Ovary (tissue), 3 donors: ENCODE measurements at regions not wholly inside any gene's neighbourhood (a gene's known extent, or its start where the extent isn't known, plus 50 kb on each side); places are given as distances from the start of the nearest gene placed in this dataset.

Source experiments
- CTCF ChIP-seq, 3 donors: fragments of 450-650 bp in 2 of 3; fragments of 200-600 bp in 1 of 3; IDR thresholded peaks; one replicate each; pipeline versions ENCODE4 v1.5.1 to v1.8.0; 2016 to 2022; ENCODE audit warnings: antibody characterized with exemption in 3 of 3, mild to moderate bottlenecking in 1 of 3
- EP300 ChIP-seq: sonication (generic); formaldehyde crosslinking; IDR thresholded peaks from one replicate; pipeline ENCODE4 v1.6.1; 2017; ENCODE audit warnings: antibody characterized with exemption
- POLR2A ChIP-seq: fragments of 450-650 bp; IDR thresholded peaks from one replicate; pipeline ENCODE4 v1.6.1; 2017; ENCODE audit warnings: antibody characterized with exemption, mild to moderate bottlenecking, moderate library complexity
- donor health status: DM: no; HTN: no; CAD: no.

- no peak for TF ChIP-seq POLR2A
- no peak for TF ChIP-seq CTCF (IDR thresholded peaks at IDR 0.05)
- TF ChIP-seq EP300, result no peak
These were observed 361.8 kb upstream of the CDH5 start for GRCh38 chr16:66004699-66005098.
